ENCODE measurements at regions not wholly inside any gene's neighbourhood (a gene's known extent, or its start where the extent isn't known, plus 50 kb on each side); places are given as distances from the start of the nearest gene placed in this dataset.

- Histone ChIP-seq H3K79me2 (ENCODE audit: control insufficient read depth, insufficient read depth, low read length) (no peaks in the 10 kb centered on the region), H3K36me3 (ENCODE audit: control insufficient read depth in 2 of 2, extremely low read depth in 1 of 2, insufficient read depth in 2 of 2, low read length in 2 of 2) (no peaks in the 10 kb centered on the region), H3K9me3 (replicated peaks; ENCODE audit: control insufficient read depth, insufficient read depth, low read length) (no peaks in the 10 kb centered on the region), H3K4me2 (ENCODE audit: insufficient read depth, low read length) (no peak overlapping the region), H3K9me1 (replicated peaks; ENCODE audit: control insufficient read depth, extremely low read depth, insufficient read depth, low read length) (no peaks in the 10 kb centered on the region), H3K27me3 (ENCODE audit: control insufficient read depth in 2 of 2, insufficient read depth in 2 of 2, low read length in 2 of 2) (no peaks in the 10 kb centered on the region), H4K20me1 (replicated peaks; ENCODE audit: control insufficient read depth, extremely low read depth, insufficient read depth, low read length) (no peaks in the 10 kb centered on the region), H3K4me3 (replicated peaks in 1 of 3; ENCODE audit: insufficient read depth in 1 of 3, low read depth in 1 of 3, low read length in 3 of 3) (no peak overlapping the region), H3K27ac (ENCODE audit: insufficient read depth, low read depth, low read length) (no peak overlapping the region), H2AFZ (ENCODE audit: low read depth, low read length) (no peak overlapping the region), H3K9ac (replicated peaks; ENCODE audit: extremely low read depth, insufficient read depth, low read length) (no peak overlapping the region), H3K4me1 (ENCODE audit: control insufficient read depth, extremely low read depth, insufficient read depth, low read length) (no peaks in the 10 kb centered on the region)
- dilution Hi-C loops (cut with MboI; ENCODE audit: extremely low pct_ligation_motif_present, low sequenced_read_pairs) (no loop called here), intact Hi-C loops (cut with micrococcal nuclease) (no loop called here)
- no peak for DNase-seq (ENCODE audit: low read depth, low spot score)
- POLR2A ChIA-PET: no interaction called here
- BruUV-seq (replicated peaks): no TSS peak
- no peak for TF ChIP-seq EZH2 (IDR thresholded peaks at IDR 0.05; ENCODE audit: borderline replicate concordance, low read depth, low read length, severe bottlenecking)
- CTCF ChIA-PET: no interaction called here
- no peak for FAIRE-seq
Measured at GRCh38 chr1:14375226-14375625, 223.3 kb upstream of the KAZN start.

GRCh38 chr1:14377386-14377785 is 221.1 kb upstream of the KAZN start:
- Histone ChIP-seq H3K4me3 (replicated peaks in 1 of 3; ENCODE audit: insufficient read depth in 1 of 3, low read depth in 1 of 3, low read length in 3 of 3) (no peak overlapping the region), H3K9ac (replicated peaks; ENCODE audit: extremely low read depth, insufficient read depth, low read length) (no peak overlapping the region), H2AFZ (ENCODE audit: low read depth, low read length) (no peak overlapping the region), H3K9me1 (replicated peaks; ENCODE audit: control insufficient read depth, extremely low read depth, insufficient read depth, low read length) (no peaks in the 10 kb centered on the region), H3K9me3 (replicated peaks; ENCODE audit: control insufficient read depth, insufficient read depth, low read length) (no peaks in the 10 kb centered on the region), H3K27me3 (ENCODE audit: control insufficient read depth in 2 of 2, insufficient read depth in 2 of 2, low read length in 2 of 2) (no peaks in the 10 kb centered on the region), H3K36me3 (ENCODE audit: control insufficient read depth in 2 of 2, extremely low read depth in 1 of 2, insufficient read depth in 2 of 2, low read length in 2 of 2) (no peaks in the 10 kb centered on the region), H4K20me1 (replicated peaks; ENCODE audit: control insufficient read depth, extremely low read depth, insufficient read depth, low read length) (no peaks in the 10 kb centered on the region), H3K4me1 (ENCODE audit: control insufficient read depth, extremely low read depth, insufficient read depth, low read length) (no peaks in the 10 kb centered on the region), H3K27ac (ENCODE audit: insufficient read depth, low read depth, low read length) (no peak overlapping the region), H3K4me2 (ENCODE audit: insufficient read depth, low read length) (no peak overlapping the region), H3K79me2 (ENCODE audit: control insufficient read depth, insufficient read depth, low read length) (no peaks in the 10 kb centered on the region)
- CTCF ChIA-PET: no interaction called here
- dilution Hi-C loops (cut with MboI; ENCODE audit: extremely low pct_ligation_motif_present, low sequenced_read_pairs): no loop called here
- TF ChIP-seq MYC (IDR thresholded peaks at IDR 0.05; ENCODE audit: low read depth, low read length) (no peak), EZH2 (IDR thresholded peaks at IDR 0.05; ENCODE audit: borderline replicate concordance, low read depth, low read length, severe bottlenecking) (no peak), JUN (IDR thresholded peaks at IDR 0.05; ENCODE audit: borderline replicate concordance, insufficient read depth, insufficient read length, low read depth) (no peak), GATA2 (IDR thresholded peaks at IDR 0.05; ENCODE audit: insufficient read depth, insufficient read length, low read depth, low read length) (no peak), FOS (IDR thresholded peaks at IDR 0.05; ENCODE audit: borderline replicate concordance, insufficient read depth, low read length) (no peak), POLR2AphosphoS5 (IDR thresholded peaks at IDR 0.05; ENCODE audit: insufficient read depth, low read depth, low read length) (no peak), MAX (IDR thresholded peaks at IDR 0.05; ENCODE audit: insufficient read depth, insufficient read length) (no peak), POLR2A (IDR thresholded peaks at IDR 0.05; ENCODE audit: low read depth, low read length) (no peak)
- TF ChIP-seq, protein P1, sequence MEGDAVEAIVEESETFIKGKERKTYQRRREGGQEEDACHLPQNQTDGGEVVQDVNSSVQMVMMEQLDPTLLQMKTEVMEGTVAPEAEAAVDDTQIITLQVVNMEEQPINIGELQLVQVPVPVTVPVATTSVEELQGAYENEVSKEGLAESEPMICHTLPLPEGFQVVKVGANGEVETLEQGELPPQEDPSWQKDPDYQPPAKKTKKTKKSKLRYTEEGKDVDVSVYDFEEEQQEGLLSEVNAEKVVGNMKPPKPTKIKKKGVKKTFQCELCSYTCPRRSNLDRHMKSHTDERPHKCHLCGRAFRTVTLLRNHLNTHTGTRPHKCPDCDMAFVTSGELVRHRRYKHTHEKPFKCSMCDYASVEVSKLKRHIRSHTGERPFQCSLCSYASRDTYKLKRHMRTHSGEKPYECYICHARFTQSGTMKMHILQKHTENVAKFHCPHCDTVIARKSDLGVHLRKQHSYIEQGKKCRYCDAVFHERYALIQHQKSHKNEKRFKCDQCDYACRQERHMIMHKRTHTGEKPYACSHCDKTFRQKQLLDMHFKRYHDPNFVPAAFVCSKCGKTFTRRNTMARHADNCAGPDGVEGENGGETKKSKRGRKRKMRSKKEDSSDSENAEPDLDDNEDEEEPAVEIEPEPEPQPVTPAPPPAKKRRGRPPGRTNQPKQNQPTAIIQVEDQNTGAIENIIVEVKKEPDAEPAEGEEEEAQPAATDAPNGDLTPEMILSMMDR (IDR thresholded peaks at IDR 0.05; ENCODE audit: extremely low read depth in 1 of 2, insufficient read depth in 1 of 2, low read depth in 1 of 2, low read length in 2 of 2): no peak
- no TSS peak for BruUV-seq (replicated peaks)
- DNase-seq (ENCODE audit: low read depth, low spot score) (no peak), FAIRE-seq (no peak)
- POLR2A ChIA-PET: no interaction called here
- intact Hi-C loops (cut with micrococcal nuclease): no loop called here
